ENCODE measurements at regions not wholly inside any gene's neighbourhood (a gene's known extent, or its start where the extent isn't known, plus 50 kb on each side); places are given as distances from the start of the nearest gene placed in this dataset.

- Histone ChIP-seq H3K4me1 (ENCODE audit: control insufficient read depth, extremely low read depth, insufficient read depth, low read length) (peaks cover 12% of the 10 kb centered on the region), H3K4me3 (ENCODE audit: control insufficient read depth in 2 of 3, extremely low read depth in 1 of 3, insufficient read depth in 2 of 3, low read depth in 1 of 3, low read length in 3 of 3) (no peak overlapping the region), H4K20me1 (ENCODE audit: control insufficient read depth, extremely low read depth, insufficient read depth, low read length) (no peaks in the 10 kb centered on the region), H3K4me2 (ENCODE audit: control insufficient read depth, extremely low read depth, insufficient read depth, low read depth, low read length) (no peak overlapping the region), H3K9ac (ENCODE audit: control insufficient read depth, extremely low read depth, insufficient read depth, low read length) (no peak overlapping the region), H3K79me2 (ENCODE audit: control insufficient read depth, insufficient read depth, low read length) (no peaks in the 10 kb centered on the region), H3K27me3 (ENCODE audit: control insufficient read depth, extremely low read depth, insufficient read depth, low read length) (no peaks in the 10 kb centered on the region), H2AFZ (ENCODE audit: control insufficient read depth, low read length) (no peak overlapping the region), H3K9me1 (ENCODE audit: control insufficient read depth, extremely low read depth, insufficient read depth, low read length) (no peaks in the 10 kb centered on the region), H3K27ac (ENCODE audit: control insufficient read depth, insufficient read depth, low read length) (no peak overlapping the region), H3K9me3 (ENCODE audit: control insufficient read depth, low read depth, low read length) (peaks cover 8% of the 10 kb centered on the region), H3K36me3 (ENCODE audit: control insufficient read depth in 2 of 2, extremely low read depth in 1 of 2, insufficient read depth in 2 of 2, low read length in 2 of 2) (no peaks in the 10 kb centered on the region)
- FAIRE-seq (no peak), DNase-seq (ENCODE audit: low read depth, low spot score) (no peak)
- dilution Hi-C loops (cut with MboI; ENCODE audit: extremely low pct_ligation_motif_present, low sequenced_read_pairs): no loop called here
- no peak for TF ChIP-seq EZH2 (IDR thresholded peaks at IDR 0.05; ENCODE audit: low read length)
- TF ChIP-seq, protein P1, sequence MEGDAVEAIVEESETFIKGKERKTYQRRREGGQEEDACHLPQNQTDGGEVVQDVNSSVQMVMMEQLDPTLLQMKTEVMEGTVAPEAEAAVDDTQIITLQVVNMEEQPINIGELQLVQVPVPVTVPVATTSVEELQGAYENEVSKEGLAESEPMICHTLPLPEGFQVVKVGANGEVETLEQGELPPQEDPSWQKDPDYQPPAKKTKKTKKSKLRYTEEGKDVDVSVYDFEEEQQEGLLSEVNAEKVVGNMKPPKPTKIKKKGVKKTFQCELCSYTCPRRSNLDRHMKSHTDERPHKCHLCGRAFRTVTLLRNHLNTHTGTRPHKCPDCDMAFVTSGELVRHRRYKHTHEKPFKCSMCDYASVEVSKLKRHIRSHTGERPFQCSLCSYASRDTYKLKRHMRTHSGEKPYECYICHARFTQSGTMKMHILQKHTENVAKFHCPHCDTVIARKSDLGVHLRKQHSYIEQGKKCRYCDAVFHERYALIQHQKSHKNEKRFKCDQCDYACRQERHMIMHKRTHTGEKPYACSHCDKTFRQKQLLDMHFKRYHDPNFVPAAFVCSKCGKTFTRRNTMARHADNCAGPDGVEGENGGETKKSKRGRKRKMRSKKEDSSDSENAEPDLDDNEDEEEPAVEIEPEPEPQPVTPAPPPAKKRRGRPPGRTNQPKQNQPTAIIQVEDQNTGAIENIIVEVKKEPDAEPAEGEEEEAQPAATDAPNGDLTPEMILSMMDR (optimal IDR thresholded peaks at IDR 0.05 in 1 of 3, IDR thresholded peaks at IDR 0.05 in 1 of 3, conservative IDR thresholded peaks at IDR 0.05 in 1 of 3; ENCODE audit: extremely low read depth in 1 of 3, insufficient read depth in 2 of 3, low read length in 3 of 3): no peak
Measured at GRCh38 chr1:30631700-30632099, 91.7 kb downstream of the MATN1 start.

GRCh38 chr1:30629501-30629900, 93.9 kb downstream of the MATN1 start:
- Histone ChIP-seq H3K27ac (ENCODE audit: control insufficient read depth, insufficient read depth, low read length) (no peak overlapping the region), H3K4me1 (ENCODE audit: control insufficient read depth, extremely low read depth, insufficient read depth, low read length) (peaks cover 12% of the 10 kb centered on the region), H3K27me3 (ENCODE audit: control insufficient read depth, extremely low read depth, insufficient read depth, low read length) (no peaks in the 10 kb centered on the region), H2AFZ (ENCODE audit: control insufficient read depth, low read length) (no peak overlapping the region), H3K4me2 (ENCODE audit: control insufficient read depth, extremely low read depth, insufficient read depth, low read depth, low read length) (no peak overlapping the region), H3K4me3 (ENCODE audit: control insufficient read depth in 2 of 3, extremely low read depth in 1 of 3, insufficient read depth in 2 of 3, low read depth in 1 of 3, low read length in 3 of 3) (no peak overlapping the region), H3K36me3 (ENCODE audit: control insufficient read depth in 2 of 2, extremely low read depth in 1 of 2, insufficient read depth in 2 of 2, low read length in 2 of 2) (no peaks in the 10 kb centered on the region), H4K20me1 (ENCODE audit: control insufficient read depth, extremely low read depth, insufficient read depth, low read length) (no peaks in the 10 kb centered on the region), H3K9ac (ENCODE audit: control insufficient read depth, extremely low read depth, insufficient read depth, low read length) (no peak overlapping the region), H3K79me2 (ENCODE audit: control insufficient read depth, insufficient read depth, low read length) (no peaks in the 10 kb centered on the region), H3K9me1 (ENCODE audit: control insufficient read depth, extremely low read depth, insufficient read depth, low read length) (no peaks in the 10 kb centered on the region), H3K9me3 (ENCODE audit: control insufficient read depth, low read depth, low read length) (peaks cover 8% of the 10 kb centered on the region)
- DNase-seq (ENCODE audit: low read depth, low spot score): no peak
- dilution Hi-C loops (cut with MboI; ENCODE audit: extremely low pct_ligation_motif_present, low sequenced_read_pairs): no loop called here
- FAIRE-seq: no peak
- TF ChIP-seq, protein P1 (optimal IDR thresholded peaks at IDR 0.05 in 1 of 3, IDR thresholded peaks at IDR 0.05 in 1 of 3, conservative IDR thresholded peaks at IDR 0.05 in 1 of 3; ENCODE audit: extremely low read depth in 1 of 3, insufficient read depth in 2 of 3, low read length in 3 of 3): no peak
- TF ChIP-seq EZH2 (IDR thresholded peaks at IDR 0.05; ENCODE audit: low read length): no peak

Data from keratinocyte (primary cell).